ENCODE measurements at regions not wholly inside any gene's neighbourhood (a gene's known extent, or its start where the extent isn't known, plus 50 kb on each side); places are given as distances from the start of the nearest gene placed in this dataset.

GRCh38 chr3:35544976-35545375 lies 94.3 kb upstream of the ARPP21 start:
- TF ChIP-seq CTCF (IDR thresholded peaks at IDR 0.05), result no peak
- no peak for TF ChIP-seq POLR2A (IDR thresholded peaks at IDR 0.05)

Measured in esophagus squamous epithelium (tissue), 4 donors.